CD14-positive monocyte (primary cell): ENCODE measurements at regions not wholly inside any gene's neighbourhood (a gene's known extent, or its start where the extent isn't known, plus 50 kb on each side); places are given as distances from the start of the nearest gene placed in this dataset.

Experiments used
- DNase-seq, 3 donors: peaks; one replicate each; pipeline ENCODE4 v3.0.0-alpha.2; 2011 to 2022
- H2AFZ ChIP-seq: 2 replicates; pipeline ENCODE4 v1.6.0; 2012; ENCODE audit warnings: mild to moderate bottlenecking, low read depth, low read length, inconsistent platforms; ENCODE audit not compliant: insufficient read depth, poor library complexity, severe bottlenecking
- H3K27ac ChIP-seq, 2 donors: 1 replicate in 1 of 2; 2 replicates in 1 of 2; pipeline ENCODE4 v1.5.1; 2012 to 2013; ENCODE audit warnings: low read length in 2 of 2, control low read depth in 1 of 2, inconsistent platforms in 1 of 2, low read depth in 1 of 2, mild to moderate bottlenecking in 1 of 2
- H3K27me3 ChIP-seq, 2 donors: one replicate each; pipeline versions ENCODE4 v1.6.0 to v1.6.1; 2011 to 2013; ENCODE audit warnings: low read length in 2 of 2; ENCODE audit not compliant: control insufficient read depth in 2 of 2, insufficient read depth in 2 of 2
- H3K36me3 ChIP-seq, 2 donors: replicated peaks in 1 of 2; 1 replicate in 1 of 2; 2 replicates in 1 of 2; pipeline versions ENCODE4 v1.5.1 to v1.6.1; 2012 to 2013; ENCODE audit warnings: low read length in 2 of 2, control low read depth in 1 of 2, inconsistent platforms in 1 of 2, mild to moderate bottlenecking in 1 of 2; ENCODE audit not compliant: insufficient read depth in 2 of 2, control insufficient read depth in 1 of 2
- H3K4me1 ChIP-seq, 2 donors: 1 replicate in 1 of 2; 2 replicates in 1 of 2; pipeline versions ENCODE4 v1.5.1 to v1.6.1; 2012 to 2013; ENCODE audit warnings: low read length in 2 of 2, control low read depth in 1 of 2, inconsistent platforms in 1 of 2, mild to moderate bottlenecking in 1 of 2, moderate library complexity in 1 of 2; ENCODE audit not compliant: insufficient read depth in 2 of 2, control insufficient read depth in 1 of 2
- H3K4me2 ChIP-seq: replicated peaks from 2 replicates; pipeline ENCODE3; 2012; ENCODE audit warnings: low read length, moderate library complexity, mild to moderate bottlenecking; ENCODE audit not compliant: poor library complexity, severe bottlenecking; ENCODE audit errors: extremely low read depth
- H3K4me3 ChIP-seq, 3 experiments: fragments of 200-600 bp in 1 of 3; sonication (generic) in 1 of 3; replicated peaks in 1 of 3; 1 replicate in 2 of 3; 2 replicates in 1 of 3; pipeline ENCODE4 v1.5.1; 2011 to 2013; ENCODE audit warnings: low read length in 3 of 3, mild to moderate bottlenecking in 3 of 3, control low read depth in 2 of 3, low read depth in 2 of 3, inconsistent platforms in 1 of 3, moderate library complexity in 1 of 3
- H3K79me2 ChIP-seq: 2 replicates; pipeline ENCODE4 v1.6.0; 2012; ENCODE audit warnings: mild to moderate bottlenecking, control low read depth, inconsistent platforms, low read length, moderate library complexity; ENCODE audit not compliant: insufficient read depth
- H3K9ac ChIP-seq: 2 replicates; pipeline ENCODE4 v1.6.0; 2017; ENCODE audit warnings: low read length, mild to moderate bottlenecking; ENCODE audit not compliant: insufficient read depth, poor library complexity, severe bottlenecking
- H3K9me3 ChIP-seq, 2 donors: replicated peaks in 1 of 2; 1 replicate in 1 of 2; 2 replicates in 1 of 2; pipeline versions ENCODE4 v1.5.1 to v1.6.1; 2012 to 2013; ENCODE audit warnings: low read length in 2 of 2, control low read depth in 1 of 2; ENCODE audit not compliant: control insufficient read depth in 1 of 2, insufficient read depth in 1 of 2
- H4K20me1 ChIP-seq: 2 replicates; pipeline ENCODE4 v1.6.0; 2012; ENCODE audit warnings: mild to moderate bottlenecking, low read length, control low read depth, moderate library complexity; ENCODE audit not compliant: insufficient read depth
- H3K27ac Mint-ChIP-seq, 7 donors: one replicate each; pipeline ENCODE4 v1.8.0; 2020; ENCODE audit warnings: mild to moderate bottlenecking in 7 of 7, mixed read lengths in 7 of 7, moderate library complexity in 6 of 7, inconsistent platforms in 2 of 7
- H3K27me3 Mint-ChIP-seq, 3 donors: one replicate each; pipeline ENCODE4 v1.8.0; 2021 to 2022; ENCODE audit warnings: low read depth in 3 of 3, mild to moderate bottlenecking in 3 of 3, mixed read lengths in 3 of 3, moderate library complexity in 3 of 3, inconsistent platforms in 1 of 3
- H3K36me3 Mint-ChIP-seq, 2 donors: one replicate each; pipeline ENCODE4 v1.8.0; 2020; ENCODE audit warnings: mixed read lengths in 2 of 2, inconsistent platforms in 1 of 2, mild to moderate bottlenecking in 1 of 2
- H3K4me1 Mint-ChIP-seq: one replicate; pipeline ENCODE4 v1.8.0; 2020; ENCODE audit warnings: mild to moderate bottlenecking, mixed read lengths
- H3K4me3 Mint-ChIP-seq, 2 donors: one replicate each; pipeline ENCODE4 v1.8.0; 2020; ENCODE audit warnings: mild to moderate bottlenecking in 2 of 2, mixed read lengths in 2 of 2, moderate library complexity in 1 of 2
- H3K9me3 Mint-ChIP-seq, 7 donors: one replicate each; pipeline ENCODE4 v1.8.0; 2020 to 2022; ENCODE audit warnings: mixed read lengths in 7 of 7, mild to moderate bottlenecking in 6 of 7, moderate library complexity in 6 of 7, inconsistent platforms in 2 of 7
- CTCF ChIP-seq: fragments of 200-600 bp; IDR thresholded peaks from one replicate; pipeline ENCODE4 v1.8.0; 2022; ENCODE audit warnings: antibody characterized with exemption, mild to moderate bottlenecking
- WGBS: methylation state at CpG from one replicate; pipeline ENCODE4 v1.1.5; 2013; ENCODE audit warnings: missing lambda C conversion rate; ENCODE audit not compliant: insufficient coverage; 5-methylcytosine and 5-hydroxymethylcytosine counted together
- intact Hi-C, 2 donors: fragments of 100-400 bp; cut with micrococcal nuclease; formaldehyde crosslinking; loops; one replicate each; pipeline versions ENCODE4 v1.15.0 to v1.15.1; 2023

GRCh38 chr15:96108405-96108804 is 222.1 kb upstream of the NR2F2 start:
- no peak overlapping the region for H3K27ac ChIP-seq
- H3K4me1 ChIP-seq, result no peaks in the 10 kb centered on the region
- H3K4me2 ChIP-seq, result no peak overlapping the region
- Mint-ChIP-seq H3K36me3 (no peaks in the 10 kb centered on the region), H3K27me3 (peaks cover 0 to 4% (median 1%) of the 10 kb centered on the region in 3 donors), H3K9me3 (peaks cover 0 to 10% (median 2%) of the 10 kb centered on the region in 7 donors), H3K4me1 (no peaks in the 10 kb centered on the region), H3K4me3 (no peak overlapping the region), H3K27ac (no peak overlapping the region)
- H3K79me2 ChIP-seq, result no peaks in the 10 kb centered on the region
- DNase-seq, result no peak
- no peak overlapping the region for H3K4me3 ChIP-seq
- no peaks in the 10 kb centered on the region for H3K27me3 ChIP-seq
- H4K20me1 ChIP-seq, result no peaks in the 10 kb centered on the region
- 63% methylated on average over 1 of the region's 5 CpGs for WGBS
- no peak overlapping the region for H2AFZ ChIP-seq
- H3K9me3 ChIP-seq, result peaks cover 3 to 6% of the 10 kb centered on the region in 2 donors
- no peak overlapping the region for H3K9ac ChIP-seq
- TF ChIP-seq CTCF, result no peak
- no peaks in the 10 kb centered on the region for H3K36me3 ChIP-seq
- intact Hi-C loops, result no loop called here

GRCh38 chr15:96109820-96110219 is 220.7 kb upstream of the NR2F2 start:
- Histone ChIP-seq H3K36me3 (no peaks in the 10 kb centered on the region), H3K27me3 (no peaks in the 10 kb centered on the region), H3K79me2 (no peaks in the 10 kb centered on the region), H2AFZ (no peak overlapping the region), H3K4me1 (no peaks in the 10 kb centered on the region), H3K4me2 (no peak overlapping the region), H3K27ac (no peak overlapping the region), H3K9me3 (peaks cover 3 to 6% of the 10 kb centered on the region in 2 donors), H3K4me3 (no peak overlapping the region), H3K9ac (no peak overlapping the region), H4K20me1 (no peaks in the 10 kb centered on the region)
- WGBS, result 83% methylated on average over 4 of the region's 5 CpGs
- DNase-seq, result no peak
- intact Hi-C loops, result no loop called here
- Mint-ChIP-seq H3K27ac (no peak overlapping the region), H3K4me1 (no peaks in the 10 kb centered on the region), H3K27me3 (peaks cover 0 to 3% (median 1%) of the 10 kb centered on the region in 3 donors), H3K4me3 (no peak overlapping the region), H3K36me3 (no peaks in the 10 kb centered on the region), H3K9me3 (peaks cover 0 to 10% (median 2%) of the 10 kb centered on the region in 7 donors)
- TF ChIP-seq CTCF, result no peak
